ENCODE measurements at regions not wholly inside any gene's neighbourhood (a gene's known extent, or its start where the extent isn't known, plus 50 kb on each side); places are given as distances from the start of the nearest gene placed in this dataset.

DNA sequence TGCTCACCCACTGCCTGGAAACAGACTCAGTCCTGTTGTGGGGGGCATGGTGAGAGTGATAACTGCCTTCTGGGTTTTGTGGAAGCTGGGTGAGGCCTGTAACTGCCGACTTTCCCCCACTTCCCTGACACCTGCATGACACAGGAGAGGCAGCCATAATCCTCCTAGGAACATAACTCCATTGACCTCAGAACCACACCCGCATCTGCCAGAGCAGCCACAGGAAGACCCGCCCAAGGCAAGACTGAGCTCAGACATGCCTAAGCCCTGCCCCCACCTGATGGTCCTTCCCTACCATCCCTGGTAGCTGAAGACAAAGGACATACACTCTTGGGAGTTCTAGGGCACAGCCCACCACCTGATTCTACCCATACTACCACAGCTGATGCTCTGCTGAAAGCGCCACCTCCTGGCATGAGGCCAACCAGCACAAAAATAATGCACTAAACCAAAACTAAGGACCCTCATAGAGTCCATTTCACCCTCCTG lies 326.7 kb downstream of the RBM26 start:
- no peaks in the 10 kb centered on the region for H3K36me3 ChIP-seq (ENCODE audit: control insufficient read depth, insufficient read depth, low read length)
- TF ChIP-seq, protein P1, sequence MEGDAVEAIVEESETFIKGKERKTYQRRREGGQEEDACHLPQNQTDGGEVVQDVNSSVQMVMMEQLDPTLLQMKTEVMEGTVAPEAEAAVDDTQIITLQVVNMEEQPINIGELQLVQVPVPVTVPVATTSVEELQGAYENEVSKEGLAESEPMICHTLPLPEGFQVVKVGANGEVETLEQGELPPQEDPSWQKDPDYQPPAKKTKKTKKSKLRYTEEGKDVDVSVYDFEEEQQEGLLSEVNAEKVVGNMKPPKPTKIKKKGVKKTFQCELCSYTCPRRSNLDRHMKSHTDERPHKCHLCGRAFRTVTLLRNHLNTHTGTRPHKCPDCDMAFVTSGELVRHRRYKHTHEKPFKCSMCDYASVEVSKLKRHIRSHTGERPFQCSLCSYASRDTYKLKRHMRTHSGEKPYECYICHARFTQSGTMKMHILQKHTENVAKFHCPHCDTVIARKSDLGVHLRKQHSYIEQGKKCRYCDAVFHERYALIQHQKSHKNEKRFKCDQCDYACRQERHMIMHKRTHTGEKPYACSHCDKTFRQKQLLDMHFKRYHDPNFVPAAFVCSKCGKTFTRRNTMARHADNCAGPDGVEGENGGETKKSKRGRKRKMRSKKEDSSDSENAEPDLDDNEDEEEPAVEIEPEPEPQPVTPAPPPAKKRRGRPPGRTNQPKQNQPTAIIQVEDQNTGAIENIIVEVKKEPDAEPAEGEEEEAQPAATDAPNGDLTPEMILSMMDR (IDR thresholded peaks at IDR 0.05; ENCODE audit: insufficient read depth, low read length, severe bottlenecking), result no peak
- DNase-seq (ENCODE audit: low read depth), result peak; percentile 33
- H3K27me3 ChIP-seq (ENCODE audit: control insufficient read depth, insufficient read depth, low read length), result no peaks in the 10 kb centered on the region
- no peak for FAIRE-seq
- H3K4me3 ChIP-seq (ENCODE audit: low read depth, low read length), result no peak overlapping the region

DNA sequence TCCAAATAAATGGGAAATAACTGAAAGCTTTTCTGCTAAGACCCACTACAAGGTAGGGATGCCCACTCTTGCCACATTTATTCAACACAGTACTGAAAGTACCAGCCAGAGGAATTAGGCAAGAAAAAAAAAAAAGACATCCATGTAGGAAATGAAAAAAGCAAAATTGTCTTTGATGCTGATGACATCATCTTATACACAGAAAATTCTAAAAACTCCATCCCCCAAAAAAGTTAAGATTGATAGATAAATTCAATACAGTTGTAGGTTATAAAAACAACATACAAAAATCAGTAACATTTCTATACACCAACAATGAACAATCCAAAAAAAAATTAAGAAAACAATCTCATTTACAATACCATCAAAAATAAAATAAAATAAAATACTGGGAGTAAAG lies 330.4 kb downstream of the RBM26 start:
- Histone ChIP-seq H3K36me3 (ENCODE audit: control insufficient read depth, insufficient read depth, low read length) (no peaks in the 10 kb centered on the region), H3K27me3 (ENCODE audit: control insufficient read depth, insufficient read depth, low read length) (no peaks in the 10 kb centered on the region), H3K4me3 (ENCODE audit: low read depth, low read length) (no peak overlapping the region)
- DNase-seq (ENCODE audit: low read depth) (no peak), FAIRE-seq (no peak)
- TF ChIP-seq, protein P1 (IDR thresholded peaks at IDR 0.05; ENCODE audit: insufficient read depth, low read length, severe bottlenecking), result no peak

DNA sequence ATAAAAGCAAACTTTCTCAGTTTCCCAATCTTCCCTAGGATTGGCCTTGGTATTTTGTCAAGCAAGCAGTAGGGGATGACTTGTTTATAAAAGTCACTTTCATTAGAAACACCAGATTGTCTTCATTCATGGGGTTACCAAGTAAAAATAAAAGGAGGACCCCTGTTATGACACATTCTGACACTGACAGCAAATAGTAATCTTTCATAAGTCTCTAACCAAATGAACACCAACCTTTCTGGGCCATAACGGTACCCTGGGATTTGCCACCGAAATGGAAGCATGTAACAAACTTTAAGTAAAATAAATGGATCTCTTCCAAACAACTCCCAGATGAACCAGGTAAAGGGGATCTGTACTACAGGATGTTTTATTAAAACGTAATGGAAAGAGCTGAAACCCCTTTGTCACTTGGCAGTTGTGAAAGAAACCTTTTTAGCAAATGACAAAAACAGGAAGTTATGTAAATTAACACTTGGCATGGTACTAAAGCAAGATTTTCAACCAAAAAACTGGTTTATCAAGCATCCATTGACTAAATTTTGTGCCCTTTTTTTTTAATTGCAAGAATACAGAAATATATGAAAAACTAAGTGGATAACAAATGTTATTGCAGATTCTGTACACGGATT lies 335.6 kb downstream of the RBM26 start:
- no peak overlapping the region for H3K4me3 ChIP-seq (ENCODE audit: low read depth, low read length)
- H3K27me3 ChIP-seq (ENCODE audit: control insufficient read depth, insufficient read depth, low read length), result no peaks in the 10 kb centered on the region
- DNase-seq (ENCODE audit: low read depth) (no peak), FAIRE-seq (no peak)
- TF ChIP-seq, protein P1 (IDR thresholded peaks at IDR 0.05; ENCODE audit: insufficient read depth, low read length, severe bottlenecking), result no peak
- H3K36me3 ChIP-seq (ENCODE audit: control insufficient read depth, insufficient read depth, low read length), result no peaks in the 10 kb centered on the region

DNA sequence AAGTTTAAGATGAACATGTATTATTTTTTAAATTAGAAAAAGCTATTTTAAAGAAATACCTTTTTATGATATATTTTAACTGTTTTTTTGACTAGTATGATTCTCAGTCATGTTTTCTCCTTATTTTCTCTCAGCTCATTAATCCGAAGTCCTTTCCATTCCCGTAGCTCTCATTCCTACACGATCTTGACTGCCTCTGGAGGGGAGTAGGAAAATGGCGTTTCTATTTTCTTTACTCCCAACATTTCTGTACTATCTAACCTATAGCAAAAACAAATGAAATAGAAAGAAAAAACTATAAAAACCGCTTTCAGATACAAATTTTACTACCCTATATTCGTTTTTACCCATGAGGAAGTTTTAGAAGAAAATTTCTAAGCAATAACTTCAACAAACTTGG lies 343.8 kb downstream of the RBM26 start:
- TF ChIP-seq, protein P1 (IDR thresholded peaks at IDR 0.05; ENCODE audit: insufficient read depth, low read length, severe bottlenecking), result no peak
- FAIRE-seq (no peak), DNase-seq (ENCODE audit: low read depth) (no peak)
- H3K36me3 ChIP-seq (ENCODE audit: control insufficient read depth, insufficient read depth, low read length), result no peaks in the 10 kb centered on the region
- no peak overlapping the region for H3K4me3 ChIP-seq (ENCODE audit: low read depth, low read length)
- H3K27me3 ChIP-seq (ENCODE audit: control insufficient read depth, insufficient read depth, low read length), result no peaks in the 10 kb centered on the region

DNA sequence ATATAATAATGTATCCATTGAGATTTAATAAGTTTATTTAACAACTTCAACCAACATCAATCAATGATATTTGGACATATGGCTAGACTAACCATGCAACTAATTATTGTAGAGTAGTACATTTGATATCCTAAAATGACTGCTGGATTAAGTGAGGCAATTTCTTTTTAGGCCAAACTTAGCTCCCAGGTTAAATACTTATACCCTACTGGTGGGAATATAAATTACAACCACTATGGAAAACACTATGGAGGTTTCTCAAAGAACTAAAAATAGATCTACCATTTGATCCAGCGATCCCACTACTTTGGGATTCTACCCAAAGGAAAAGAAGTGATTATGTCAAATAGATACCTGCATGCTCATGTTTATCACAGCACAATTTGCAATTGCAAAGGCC lies 345.8 kb downstream of the RBM26 start:
- Histone ChIP-seq H3K4me3 (ENCODE audit: low read depth, low read length) (no peak overlapping the region), H3K27me3 (ENCODE audit: control insufficient read depth, insufficient read depth, low read length) (no peaks in the 10 kb centered on the region), H3K36me3 (ENCODE audit: control insufficient read depth, insufficient read depth, low read length) (no peaks in the 10 kb centered on the region)
- FAIRE-seq (no peak), DNase-seq (ENCODE audit: low read depth) (peak; percentile 10)
- TF ChIP-seq, protein P1 (IDR thresholded peaks at IDR 0.05; ENCODE audit: insufficient read depth, low read length, severe bottlenecking), result no peak

DNA sequence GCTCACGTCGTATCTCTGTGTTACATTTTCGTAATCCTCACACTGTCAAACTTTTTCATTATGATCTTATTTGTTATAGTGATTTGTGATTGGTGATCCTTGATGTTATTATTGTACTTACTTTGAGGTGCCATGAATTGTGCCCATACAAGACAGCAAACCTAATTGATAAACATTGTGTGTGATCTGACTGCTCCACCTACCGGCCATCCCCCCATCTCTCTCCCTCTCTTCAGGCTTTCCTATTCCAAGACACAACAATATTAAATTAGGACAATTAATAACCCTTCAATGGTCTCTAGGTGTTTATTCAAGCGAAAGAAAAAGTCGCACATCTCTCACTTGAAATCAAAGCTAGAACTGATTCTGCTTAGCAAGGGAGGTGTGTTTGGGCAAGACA lies 349.3 kb downstream of the RBM26 start:
- no peak overlapping the region for H3K4me3 ChIP-seq (ENCODE audit: low read depth, low read length)
- H3K36me3 ChIP-seq (ENCODE audit: control insufficient read depth, insufficient read depth, low read length), result no peaks in the 10 kb centered on the region
- peak; percentile 3 for DNase-seq (ENCODE audit: low read depth)
- H3K27me3 ChIP-seq (ENCODE audit: control insufficient read depth, insufficient read depth, low read length), result no peaks in the 10 kb centered on the region
- no peak for FAIRE-seq
- TF ChIP-seq, protein P1 (IDR thresholded peaks at IDR 0.05; ENCODE audit: insufficient read depth, low read length, severe bottlenecking), result peak; percentile 27

All from bronchial epithelial cell (primary cell).